Fibroblast of upper back skin (primary cell): ENCODE measurements at regions not wholly inside any gene's neighbourhood (a gene's known extent, or its start where the extent isn't known, plus 50 kb on each side); places are given as distances from the start of the nearest gene placed in this dataset.

Experiments used
- DNase-seq: peaks from one replicate; pipeline ENCODE4 v3.0.0-alpha.2; 2013

GRCh38 chr11:45723397-45723796 is 58.0 kb upstream of the CHST1 start:
- no peak for DNase-seq

GRCh38 chr11:45722144-45722543 is 56.7 kb upstream of the CHST1 start:
- no peak for DNase-seq

GRCh38 chr11:45717526-45717925 is 52.1 kb upstream of the CHST1 start:
- DNase-seq: no peak

- no peak for DNase-seq
These were observed 50.0 kb upstream of the CHST1 start for GRCh38 chr11:45715418-45715817.
